ENCODE measurements at regions not wholly inside any gene's neighbourhood (a gene's known extent, or its start where the extent isn't known, plus 50 kb on each side); places are given as distances from the start of the nearest gene placed in this dataset.

DNA sequence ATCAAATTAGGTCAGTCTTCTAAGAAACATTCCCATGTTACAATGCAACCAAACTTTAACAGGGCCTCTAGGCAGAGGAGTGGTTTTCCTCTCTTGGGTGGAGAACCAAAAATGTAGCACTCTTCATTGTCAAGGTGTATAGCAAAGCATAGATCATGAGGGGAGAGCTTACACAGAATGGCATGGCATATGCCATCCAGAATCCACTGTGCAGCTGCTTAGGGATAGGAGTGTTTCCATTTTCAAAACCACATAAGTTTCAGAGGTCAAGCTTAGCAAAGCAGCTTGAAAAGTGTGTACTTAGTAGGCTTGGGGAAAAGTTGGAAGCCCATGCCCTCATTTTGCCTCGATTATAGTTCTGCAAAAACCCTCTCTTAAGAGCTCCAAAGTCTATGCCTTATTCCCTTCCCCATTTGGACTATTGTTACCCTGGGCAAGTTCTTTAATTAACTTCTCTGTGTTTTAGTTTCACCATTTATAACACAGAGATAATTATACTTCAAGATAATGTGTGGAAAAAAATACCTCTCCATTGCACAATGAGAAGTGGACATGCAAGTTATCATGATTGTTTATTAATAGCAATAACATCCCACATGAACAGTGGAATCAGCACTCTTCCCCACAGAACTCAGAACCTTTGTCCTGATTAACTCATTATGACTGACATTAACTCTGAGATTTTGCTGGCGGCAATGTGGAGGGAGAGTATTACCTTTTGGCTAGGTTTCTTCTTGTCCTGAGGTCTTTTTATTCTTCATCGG, 398.9 kb upstream of the WWC1 start:
- no peak for FAIRE-seq
- no peak for TF ChIP-seq POLR2A (IDR thresholded peaks at IDR 0.05; ENCODE audit: low read depth, low read length)
- DNase-seq (ENCODE audit: insufficient read length, low spot score), result no peak

GRCh38 chr5:167893271-167893670, 398.2 kb upstream of the WWC1 start:
- FAIRE-seq (no peak), DNase-seq (ENCODE audit: insufficient read length, low spot score) (no peak)
- TF ChIP-seq POLR2A (IDR thresholded peaks at IDR 0.05; ENCODE audit: low read depth, low read length), result no peak

DNA sequence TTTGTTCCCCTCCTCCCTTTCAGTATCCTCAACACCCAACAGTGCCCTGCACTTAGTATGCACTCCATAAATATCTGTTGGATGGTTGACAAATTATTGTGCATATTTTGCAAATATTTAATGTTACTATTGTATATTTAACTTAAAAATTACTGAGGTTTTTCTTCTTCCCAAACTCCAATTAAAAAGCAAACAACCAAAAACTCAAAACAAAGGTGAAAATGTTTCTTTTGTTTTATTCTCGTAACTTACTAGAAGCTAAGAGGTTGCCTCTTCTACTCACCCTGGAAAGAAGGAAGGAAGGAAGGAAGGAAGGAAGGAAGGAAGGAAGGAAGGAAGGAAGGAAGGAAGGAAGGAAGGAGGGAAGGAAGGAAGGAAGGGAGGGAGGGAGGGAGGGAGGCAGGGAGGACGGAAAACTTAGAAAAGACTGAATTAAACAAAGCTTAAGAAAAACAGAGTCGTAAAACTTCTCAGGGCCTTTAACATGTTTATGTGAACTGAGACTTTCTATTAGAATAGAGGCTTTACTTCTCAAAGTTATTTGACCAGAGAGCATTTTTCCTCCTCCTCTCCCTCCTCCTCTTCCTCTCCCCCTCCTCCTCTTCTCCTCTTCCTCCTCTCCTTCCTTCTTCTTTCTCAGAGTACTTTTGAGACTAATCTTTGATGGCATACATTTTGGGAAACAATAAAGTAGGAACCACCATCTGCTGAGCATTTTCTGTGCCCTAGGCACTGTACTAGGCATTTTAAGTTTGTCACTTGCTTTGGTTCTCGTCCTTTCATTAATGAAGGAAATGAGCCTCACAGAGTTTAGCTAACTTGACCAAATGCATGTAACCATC, 396.6 kb upstream of the WWC1 start:
- no peak for TF ChIP-seq POLR2A (IDR thresholded peaks at IDR 0.05; ENCODE audit: low read depth, low read length)
- DNase-seq (ENCODE audit: insufficient read length, low spot score), result no peak
- FAIRE-seq, result no peak

- FAIRE-seq (no peak), DNase-seq (ENCODE audit: insufficient read length, low spot score) (no peak)
- no peak for TF ChIP-seq POLR2A (IDR thresholded peaks at IDR 0.05; ENCODE audit: low read depth, low read length)
Measured at GRCh38 chr5:167895899-167896659, 395.4 kb upstream of the WWC1 start.

DNA sequence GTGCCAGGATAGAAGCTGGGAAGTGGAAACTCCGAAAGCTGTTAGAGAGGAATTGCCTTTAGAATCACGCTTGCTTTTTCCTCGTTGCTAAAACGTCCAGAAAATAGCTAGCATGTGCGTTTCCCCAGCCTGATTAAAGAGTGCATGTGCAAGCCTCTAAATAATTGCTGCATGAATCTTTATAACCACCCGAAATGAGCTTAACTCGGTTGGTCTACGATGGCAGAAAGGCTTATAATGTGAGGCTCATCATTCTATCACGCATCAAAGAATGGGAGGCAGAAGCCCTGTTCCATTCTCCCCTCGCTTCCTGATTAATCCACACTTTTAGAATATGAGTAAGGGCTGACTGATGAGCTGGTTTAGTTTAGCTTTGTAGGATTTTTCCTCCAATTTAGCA, 394.6 kb upstream of the WWC1 start:
- TF ChIP-seq POLR2A (IDR thresholded peaks at IDR 0.05; ENCODE audit: low read depth, low read length), result no peak
- FAIRE-seq, result no peak
- no peak for DNase-seq (ENCODE audit: insufficient read length, low spot score)

GRCh38 chr5:167897371-167897770, 394.1 kb upstream of the WWC1 start:
- FAIRE-seq, result no peak
- no peak for TF ChIP-seq POLR2A (IDR thresholded peaks at IDR 0.05; ENCODE audit: low read depth, low read length)
- DNase-seq (ENCODE audit: insufficient read length, low spot score), result no peak

GRCh38 chr5:167898361-167899042, 392.9 kb upstream of the WWC1 start:
- DNase-seq (ENCODE audit: insufficient read length, low spot score) (no peak), FAIRE-seq (no peak)
- no peak for TF ChIP-seq POLR2A (IDR thresholded peaks at IDR 0.05; ENCODE audit: low read depth, low read length)

DNA sequence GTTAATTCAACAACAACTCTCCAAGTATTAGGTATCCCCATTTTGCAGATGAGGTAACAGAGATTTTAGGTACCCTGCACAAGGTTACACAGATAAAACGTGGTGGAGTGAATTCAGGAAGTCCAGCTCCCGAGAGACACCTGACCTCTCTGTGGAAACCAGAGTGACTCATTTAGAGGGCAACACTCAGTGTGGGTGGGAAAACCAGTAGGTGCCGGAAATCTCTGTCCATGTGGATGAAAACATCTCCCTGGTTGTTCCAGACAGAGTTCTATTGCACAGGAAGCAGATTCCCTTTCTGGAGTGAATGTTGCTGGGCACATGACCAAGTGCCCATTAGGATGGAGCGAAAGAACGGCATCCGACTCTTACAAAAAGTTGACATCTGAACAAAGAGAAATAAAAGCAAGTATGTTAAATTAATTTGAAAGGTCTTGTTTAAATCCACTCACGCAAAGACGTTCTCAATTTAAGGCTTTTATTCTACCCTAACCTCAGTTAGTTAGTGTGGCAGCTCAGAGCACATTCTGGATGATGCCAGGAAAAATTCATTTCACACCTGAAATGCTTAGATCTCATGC, 391.9 kb upstream of the WWC1 start:
- no peak for TF ChIP-seq POLR2A (IDR thresholded peaks at IDR 0.05; ENCODE audit: low read depth, low read length)
- DNase-seq (ENCODE audit: insufficient read length, low spot score), result peak; percentile 50
- peak; percentile 89 for FAIRE-seq

DNA sequence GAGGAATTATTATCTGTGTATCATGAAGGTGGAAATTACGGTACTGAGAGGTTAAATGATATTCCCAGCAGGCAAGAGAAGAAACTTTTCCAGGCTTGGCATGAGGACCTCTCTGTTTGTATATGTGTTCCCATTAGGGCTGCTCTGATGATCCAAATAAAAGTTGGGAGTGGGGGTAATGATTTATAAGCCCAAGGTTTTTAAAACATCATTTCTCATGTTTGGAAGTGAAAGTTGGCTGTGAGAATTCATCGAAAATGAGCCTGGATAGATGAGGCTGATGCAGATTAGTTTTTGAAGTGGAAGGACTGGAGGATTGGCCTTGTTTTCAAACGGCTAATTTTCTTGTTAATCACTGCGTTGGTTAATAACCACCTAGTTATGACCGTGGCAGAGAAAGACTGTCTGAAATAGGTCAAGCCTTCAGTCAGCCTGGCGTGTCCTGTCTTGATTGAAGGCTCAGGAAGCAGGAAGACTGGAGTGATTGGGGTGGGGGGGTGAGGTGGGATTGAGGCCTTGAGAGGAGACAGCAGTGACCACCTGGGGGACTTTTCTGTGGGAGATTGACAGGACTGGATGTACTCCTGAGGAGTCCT, 391.0 kb upstream of the WWC1 start:
- TF ChIP-seq POLR2A (IDR thresholded peaks at IDR 0.05; ENCODE audit: low read depth, low read length), result no peak
- no peak for FAIRE-seq
- no peak for DNase-seq (ENCODE audit: insufficient read length, low spot score)

- FAIRE-seq (no peak), DNase-seq (ENCODE audit: insufficient read length, low spot score) (no peak)
- no peak for TF ChIP-seq POLR2A (IDR thresholded peaks at IDR 0.05; ENCODE audit: low read depth, low read length)
Measured at GRCh38 chr5:167902298-167902697, 389.1 kb upstream of the WWC1 start.

DNA sequence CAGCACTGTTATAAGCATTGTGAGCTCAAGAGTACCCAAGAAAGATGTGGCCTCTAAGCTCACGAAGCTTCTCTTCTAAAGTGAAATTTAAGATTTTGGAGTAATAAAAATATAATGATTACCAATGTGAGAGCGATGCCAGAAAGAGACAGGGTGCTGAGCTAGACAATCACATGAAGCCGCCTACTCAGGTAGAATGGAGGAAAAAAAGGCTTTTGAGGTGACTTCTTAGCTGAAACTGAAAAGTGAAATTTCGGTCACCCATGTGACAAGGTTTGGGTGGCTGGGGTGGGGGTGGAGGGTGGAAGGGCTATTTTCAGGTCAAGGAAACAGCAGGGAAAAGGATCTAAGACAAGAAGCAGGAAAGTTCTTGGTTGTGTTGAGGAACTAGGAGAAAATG, 388.2 kb upstream of the WWC1 start:
- no peak for FAIRE-seq
- DNase-seq (ENCODE audit: insufficient read length, low spot score), result no peak
- TF ChIP-seq POLR2A (IDR thresholded peaks at IDR 0.05; ENCODE audit: low read depth, low read length), result no peak

GRCh38 chr5:167903659-167904058, 387.8 kb upstream of the WWC1 start:
- FAIRE-seq, result no peak
- no peak for TF ChIP-seq POLR2A (IDR thresholded peaks at IDR 0.05; ENCODE audit: low read depth, low read length)
- no peak for DNase-seq (ENCODE audit: insufficient read length, low spot score)

All from H54 (cell line).